ENCODE measurements at regions not wholly inside any gene's neighbourhood (a gene's known extent, or its start where the extent isn't known, plus 50 kb on each side); places are given as distances from the start of the nearest gene placed in this dataset.

GRCh38 chr12:90569685-90570084, 385.3 kb downstream of the CCER1 start:
- BruUV-seq (replicated peaks), result no TSS peak
- no peak for TF ChIP-seq ZBTB11 (CRISPR knock-in tag; IDR thresholded peaks at IDR 0.05)
- TF ChIP-seq NRF1 (conservative IDR thresholded peaks at IDR 0.05; ENCODE audit: low read depth, low read length), result no peak
- ChIA-PET SMC1A (ENCODE audit: uncharacterized antibody, unreplicated experiment) (interaction anchor here (1.3 kb wide), 1 partner anchor 33 kb away, joined by 4 read pairs; no protein-coding TSS in a partner anchor), RAD21 (ENCODE audit: unreplicated experiment) (no interaction called here), CTCF (no interaction called here), POLR2A (no interaction called here)
- Histone ChIP-seq H3K4me3 (no peak overlapping the region), H3K27me3 (replicated peaks in 1 of 2; ENCODE audit: control insufficient read depth in 2 of 2, insufficient read depth in 2 of 2, low read length in 1 of 2) (no peaks in the 10 kb centered on the region), H4K20me1 (ENCODE audit: control insufficient read depth, insufficient read depth) (no peaks in the 10 kb centered on the region), H3K4me2 (ENCODE audit: control insufficient read depth, insufficient read depth) (no peak overlapping the region), H3K9me3 (replicated peaks; ENCODE audit: control insufficient read depth, insufficient read depth, low read length) (no peaks in the 10 kb centered on the region), H3K79me2 (ENCODE audit: control insufficient read depth, insufficient read depth, low read length) (no peaks in the 10 kb centered on the region), H3K27ac (ENCODE audit: control insufficient read depth, insufficient read depth) (no peak overlapping the region), H3K9ac (ENCODE audit: control insufficient read depth, insufficient read depth, low read length) (no peak overlapping the region), H2AFZ (ENCODE audit: control insufficient read depth, low read depth, low read length) (no peak overlapping the region), H3K36me3 (ENCODE audit: control insufficient read depth in 2 of 2, insufficient read depth in 2 of 2, low read length in 1 of 2) (no peaks in the 10 kb centered on the region), H3K4me1 (ENCODE audit: control insufficient read depth, insufficient read depth, low read length) (no peaks in the 10 kb centered on the region)
- ATAC-seq (no peak), DNase-seq (ENCODE audit: low read depth, low spot score) (no peak), FAIRE-seq (no peak)
- intact Hi-C loops (cut with micrococcal nuclease; ENCODE audit: unreplicated experiment) (no loop called here), in situ Hi-C loops (cut with MboI) (no loop called here)
- WGBS (ENCODE audit: insufficient coverage, insufficient replicate concordance, low lambda C conversion rate, missing lambda C conversion rate), result 0% methylated on average over 1 of the region's 1 CpG

- ATAC-seq (no peak), FAIRE-seq (no peak), DNase-seq (ENCODE audit: low read depth, low spot score) (no peak)
- CTCF ChIA-PET, result no interaction called here
- intact Hi-C loops (cut with micrococcal nuclease; ENCODE audit: unreplicated experiment), result no loop called here
- H3K9me3 ChIP-seq (replicated peaks; ENCODE audit: control insufficient read depth, insufficient read depth, low read length), result no peaks in the 10 kb centered on the region
- no peaks in the 10 kb centered on the region for H4K20me1 ChIP-seq (ENCODE audit: control insufficient read depth, insufficient read depth)
- no peak overlapping the region for H3K9ac ChIP-seq (ENCODE audit: control insufficient read depth, insufficient read depth, low read length)
- SMC1A ChIA-PET (ENCODE audit: uncharacterized antibody, unreplicated experiment), result interaction anchor here (0.6 kb wide), 1 partner anchor 26 kb away, joined by 3 read pairs; no protein-coding TSS in a partner anchor
- TF ChIP-seq RCOR1 (conservative IDR thresholded peaks at IDR 0.05; ENCODE audit: low read depth, low read length) (no peak), FOXK2 (IDR thresholded peaks at IDR 0.05) (no peak)
- H3K4me1 ChIP-seq (ENCODE audit: control insufficient read depth, insufficient read depth, low read length), result no peaks in the 10 kb centered on the region
- no peaks in the 10 kb centered on the region for H3K27me3 ChIP-seq (replicated peaks in 1 of 2; ENCODE audit: control insufficient read depth in 2 of 2, insufficient read depth in 2 of 2, low read length in 1 of 2)
- in situ Hi-C loops (cut with MboI), result no loop called here
- no peak overlapping the region for H3K4me3 ChIP-seq
- RAD21 ChIA-PET (ENCODE audit: unreplicated experiment), result no interaction called here
- H3K4me2 ChIP-seq (ENCODE audit: control insufficient read depth, insufficient read depth), result no peak overlapping the region
- H2AFZ ChIP-seq (ENCODE audit: control insufficient read depth, low read depth, low read length), result no peak overlapping the region
- BruUV-seq (replicated peaks), result no TSS peak
- no peaks in the 10 kb centered on the region for H3K36me3 ChIP-seq (ENCODE audit: control insufficient read depth in 2 of 2, insufficient read depth in 2 of 2, low read length in 1 of 2)
- no peaks in the 10 kb centered on the region for H3K79me2 ChIP-seq (ENCODE audit: control insufficient read depth, insufficient read depth, low read length)
- POLR2A ChIA-PET, result no interaction called here
- H3K27ac ChIP-seq (ENCODE audit: control insufficient read depth, insufficient read depth), result no peak overlapping the region
These were observed 392.3 kb downstream of the CCER1 start for GRCh38 chr12:90562671-90563070.

All from GM12878 (cell line).